HT-29 (cell line): ENCODE measurements at regions not wholly inside any gene's neighbourhood (a gene's known extent, or its start where the extent isn't known, plus 50 kb on each side); places are given as distances from the start of the nearest gene placed in this dataset.

Source experiments
- DNase-seq: peaks from one replicate; pipeline ENCODE4 v3.0.0-alpha.2; 2015; ENCODE audit warnings: low spot score
- small RNA-seq: library from RNA; depleted of rRNA; stranded (forward); fragments of <200 nt; gene quantifications from one replicate; pipeline ENCODE3, GENCODE V24; 2014

GRCh38 chr12:45102818-45103217 is 51.9 kb upstream of the DBX2 start:
- DNase-seq = no peak

- no peak for DNase-seq
These were observed 55.1 kb upstream of the DBX2 start for GRCh38 chr12:45105996-45106395.

GRCh38 chr12:45112306-45112705 is 61.4 kb upstream of the DBX2 start:
- DNase-seq = no peak

- DNase-seq = peak; percentile 4
These were observed 70.3 kb upstream of the DBX2 start for GRCh38 chr12:45121224-45121623.

GRCh38 chr12:45122768-45123380 is 72.0 kb upstream of the DBX2 start:
- peak; percentile 51 for DNase-seq

GRCh38 chr12:45124485-45125155 is 73.7 kb upstream of the DBX2 start:
- DNase-seq = no peak

- DNase-seq = no peak
These were observed 75.1 kb upstream of the DBX2 start for GRCh38 chr12:45125997-45126396.

- no peak for DNase-seq
These were observed 77.7 kb upstream of the DBX2 start for GRCh38 chr12:45128637-45129036.

- DNase-seq = peak; percentile 84
These were observed 80.0 kb upstream of the DBX2 start for GRCh38 chr12:45130881-45131281.

GRCh38 chr12:45131506-45131905 is 80.6 kb upstream of the DBX2 start:
- DNase-seq = no peak

- no peak for DNase-seq
These were observed 77.3 kb upstream of the ANO6 start for GRCh38 chr12:45138609-45139008.

- DNase-seq = no peak
These were observed 67.9 kb upstream of the ANO6 start for GRCh38 chr12:45148006-45148405.

GRCh38 chr12:45148619-45149018 is 67.3 kb upstream of the ANO6 start:
- DNase-seq = no peak

- no peak for DNase-seq
These were observed 50.6 kb upstream of the ANO6 start for GRCh38 chr12:45165284-45165683.

- no peak for DNase-seq
These were observed 49.8 kb upstream of the ANO6 start for GRCh38 chr12:45166056-45166455.

Small RNAs in the stretch of these regions (small RNA-seq; reads per million reads assigned to genes)
- gene RNA5SP361 = 0.43 reads per million
